ENCODE measurements at regions not wholly inside any gene's neighbourhood (a gene's known extent, or its start where the extent isn't known, plus 50 kb on each side); places are given as distances from the start of the nearest gene placed in this dataset.

- Mint-ChIP-seq H3K9me3 (no peaks in the 10 kb centered on the region), H3K27me3 (ENCODE audit: low read depth) (no peaks in the 10 kb centered on the region), H3K4me1 (ENCODE audit: low read depth) (peaks cover 4% of the 10 kb centered on the region), H3K4me3 (no peak overlapping the region), H3K27ac (no peak overlapping the region), H3K36me3 (ENCODE audit: low read depth) (no peaks in the 10 kb centered on the region)
- intact Hi-C loops (cut with micrococcal nuclease): no loop called here
- CTCF ChIA-PET: interaction anchor here (0.6 to 3.3 kb wide), 7 partner anchors 9 to 343 kb away, joined by 3 to 17 read pairs (median 8); no protein-coding TSS in a partner anchor
- no peak for DNase-seq
Measured at GRCh38 chr2:168345601-168346000, 98.2 kb upstream of the STK39 start.

GRCh38 chr2:168346725-168347477 lies 99.5 kb upstream of the STK39 start:
- peak overlapping the region; percentile 74 for H3K4me3 Mint-ChIP-seq
- no peaks in the 10 kb centered on the region for H3K36me3 Mint-ChIP-seq (ENCODE audit: low read depth)
- no peaks in the 10 kb centered on the region for H3K9me3 Mint-ChIP-seq
- intact Hi-C loops (cut with micrococcal nuclease): loop anchor here (1.0 to 2.0 kb wide), 7 partner anchors 144 to 573 kb away; no protein-coding TSS in a partner anchor
- CTCF ChIA-PET: interaction anchor here (0.5 to 3.3 kb wide), 32 partner anchors 9 to 602 kb away, joined by 3 to 17 read pairs (median 4); partner anchors contain the start of gene NOSTRIN
- peaks cover 4% of the 10 kb centered on the region for H3K4me1 Mint-ChIP-seq (ENCODE audit: low read depth)
- H3K27ac Mint-ChIP-seq: no peak overlapping the region
- no peaks in the 10 kb centered on the region for H3K27me3 Mint-ChIP-seq (ENCODE audit: low read depth)
- peak; percentile 83 for DNase-seq

GRCh38 chr2:168348076-168348475 lies 100.7 kb upstream of the STK39 start:
- Mint-ChIP-seq H3K27ac (no peak overlapping the region), H3K9me3 (peaks cover 2% of the 10 kb centered on the region), H3K36me3 (ENCODE audit: low read depth) (no peaks in the 10 kb centered on the region), H3K27me3 (ENCODE audit: low read depth) (no peaks in the 10 kb centered on the region), H3K4me3 (no peak overlapping the region), H3K4me1 (ENCODE audit: low read depth) (peaks cover 4% of the 10 kb centered on the region)
- CTCF ChIA-PET: interaction anchor here (0.7 to 3.3 kb wide), 8 partner anchors 8 to 571 kb away, joined by 3 to 13 read pairs (median 6); no protein-coding TSS in a partner anchor
- intact Hi-C loops (cut with micrococcal nuclease): no loop called here
- peak; percentile 23 for DNase-seq

GRCh38 chr2:168350380-168350779 lies 103.0 kb upstream of the STK39 start:
- no peaks in the 10 kb centered on the region for H3K27me3 Mint-ChIP-seq (ENCODE audit: low read depth)

GRCh38 chr2:168353251-168353650 lies 102.8 kb upstream of the CERS6 start:
- Mint-ChIP-seq H3K27me3 (ENCODE audit: low read depth) (no peaks in the 10 kb centered on the region), H3K4me1 (ENCODE audit: low read depth) (peaks cover 25% of the 10 kb centered on the region), H3K27ac (no peak overlapping the region), H3K36me3 (ENCODE audit: low read depth) (no peaks in the 10 kb centered on the region), H3K4me3 (no peak overlapping the region), H3K9me3 (peaks cover 8% of the 10 kb centered on the region)
- CTCF ChIA-PET: no interaction called here
- DNase-seq: no peak
- intact Hi-C loops (cut with micrococcal nuclease): no loop called here

More at GRCh38 chr2:168350380-168350779, 103.0 kb upstream of the STK39 start:
- Mint-ChIP-seq H3K36me3 (ENCODE audit: low read depth) (no peaks in the 10 kb centered on the region), H3K27ac (no peak overlapping the region), H3K4me1 (ENCODE audit: low read depth) (peaks cover 14% of the 10 kb centered on the region), H3K4me3 (no peak overlapping the region), H3K9me3 (peaks cover 8% of the 10 kb centered on the region)
- CTCF ChIA-PET: interaction anchor here (1.0 kb wide), 1 partner anchor 337 kb away, joined by 5 read pairs; no protein-coding TSS in a partner anchor
- intact Hi-C loops (cut with micrococcal nuclease): no loop called here
- DNase-seq: no peak

GRCh38 chr2:168354499-168354898 lies 101.6 kb upstream of the CERS6 start:
- CTCF ChIA-PET: no interaction called here
- no peak for DNase-seq
- H3K4me3 Mint-ChIP-seq: no peak overlapping the region
- intact Hi-C loops (cut with micrococcal nuclease): no loop called here
- H3K27ac Mint-ChIP-seq: no peak overlapping the region
- no peaks in the 10 kb centered on the region for H3K27me3 Mint-ChIP-seq (ENCODE audit: low read depth)
- no peaks in the 10 kb centered on the region for H3K36me3 Mint-ChIP-seq (ENCODE audit: low read depth)
- peaks cover 32% of the 10 kb centered on the region for H3K4me1 Mint-ChIP-seq (ENCODE audit: low read depth)
- peaks cover 8% of the 10 kb centered on the region for H3K9me3 Mint-ChIP-seq

GRCh38 chr2:168355121-168355520 lies 101.0 kb upstream of the CERS6 start:
- H3K4me1 Mint-ChIP-seq (ENCODE audit: low read depth): peaks cover 32% of the 10 kb centered on the region
- no peaks in the 10 kb centered on the region for H3K36me3 Mint-ChIP-seq (ENCODE audit: low read depth)
- CTCF ChIA-PET: no interaction called here
- no peak overlapping the region for H3K4me3 Mint-ChIP-seq
- H3K27me3 Mint-ChIP-seq (ENCODE audit: low read depth): no peaks in the 10 kb centered on the region
- H3K27ac Mint-ChIP-seq: no peak overlapping the region
- peaks cover 8% of the 10 kb centered on the region for H3K9me3 Mint-ChIP-seq
- DNase-seq: no peak
- intact Hi-C loops (cut with micrococcal nuclease): no loop called here

GRCh38 chr2:168355779-168356476 lies 100.1 kb upstream of the CERS6 start:
- CTCF ChIA-PET: interaction anchor here (0.6 to 1.2 kb wide), 2 partner anchors 9 to 133 kb away, joined by 3 to 7 read pairs; no protein-coding TSS in a partner anchor
- Mint-ChIP-seq H3K9me3 (peaks cover 8% of the 10 kb centered on the region), H3K27me3 (ENCODE audit: low read depth) (no peaks in the 10 kb centered on the region), H3K36me3 (ENCODE audit: low read depth) (no peaks in the 10 kb centered on the region), H3K4me1 (ENCODE audit: low read depth) (peaks cover 32% of the 10 kb centered on the region), H3K27ac (no peak overlapping the region), H3K4me3 (no peak overlapping the region)
- DNase-seq: no peak
- intact Hi-C loops (cut with micrococcal nuclease): no loop called here

- H3K27ac Mint-ChIP-seq: no peak overlapping the region
- no peak for DNase-seq
- H3K4me1 Mint-ChIP-seq (ENCODE audit: low read depth): peaks cover 32% of the 10 kb centered on the region
- no peak overlapping the region for H3K4me3 Mint-ChIP-seq
- H3K9me3 Mint-ChIP-seq: peaks cover 8% of the 10 kb centered on the region
- intact Hi-C loops (cut with micrococcal nuclease): no loop called here
- CTCF ChIA-PET: interaction anchor here (0.6 to 1.2 kb wide), 3 partner anchors 9 to 132 kb away, joined by 3 to 7 read pairs (median 3); no protein-coding TSS in a partner anchor
- no peaks in the 10 kb centered on the region for H3K27me3 Mint-ChIP-seq (ENCODE audit: low read depth)
- no peaks in the 10 kb centered on the region for H3K36me3 Mint-ChIP-seq (ENCODE audit: low read depth)
Measured at GRCh38 chr2:168356477-168356835, 99.6 kb upstream of the CERS6 start.

GRCh38 chr2:168357797-168358472 lies 98.1 kb upstream of the CERS6 start:
- no peaks in the 10 kb centered on the region for H3K36me3 Mint-ChIP-seq (ENCODE audit: low read depth)
- no peak overlapping the region for H3K4me3 Mint-ChIP-seq
- H3K9me3 Mint-ChIP-seq: peaks cover 8% of the 10 kb centered on the region
- peaks cover 32% of the 10 kb centered on the region for H3K4me1 Mint-ChIP-seq (ENCODE audit: low read depth)
- DNase-seq: no peak
- H3K27me3 Mint-ChIP-seq (ENCODE audit: low read depth): no peaks in the 10 kb centered on the region
- intact Hi-C loops (cut with micrococcal nuclease): no loop called here
- CTCF ChIA-PET: interaction anchor here (0.6 to 1.3 kb wide), 5 partner anchors 11 to 233 kb away, joined by 3 to 7 read pairs (median 3); no protein-coding TSS in a partner anchor
- no peak overlapping the region for H3K27ac Mint-ChIP-seq

- no peak overlapping the region for H3K4me3 Mint-ChIP-seq
- DNase-seq: no peak
- H3K4me1 Mint-ChIP-seq (ENCODE audit: low read depth): peaks cover 32% of the 10 kb centered on the region
- H3K9me3 Mint-ChIP-seq: no peaks in the 10 kb centered on the region
- intact Hi-C loops (cut with micrococcal nuclease): no loop called here
- H3K36me3 Mint-ChIP-seq (ENCODE audit: low read depth): no peaks in the 10 kb centered on the region
- H3K27ac Mint-ChIP-seq: no peak overlapping the region
- CTCF ChIA-PET: no interaction called here
- no peaks in the 10 kb centered on the region for H3K27me3 Mint-ChIP-seq (ENCODE audit: low read depth)
Measured at GRCh38 chr2:168359082-168359481, 97.0 kb upstream of the CERS6 start.

GRCh38 chr2:168363347-168364092 lies 92.6 kb upstream of the CERS6 start:
- Mint-ChIP-seq H3K4me1 (ENCODE audit: low read depth) (peaks cover 5% of the 10 kb centered on the region), H3K27ac (no peak overlapping the region), H3K27me3 (ENCODE audit: low read depth) (no peaks in the 10 kb centered on the region), H3K4me3 (no peak overlapping the region), H3K36me3 (ENCODE audit: low read depth) (no peaks in the 10 kb centered on the region), H3K9me3 (no peaks in the 10 kb centered on the region)
- DNase-seq: no peak
- CTCF ChIA-PET: no interaction called here
- intact Hi-C loops (cut with micrococcal nuclease): no loop called here
